ES-I3 (cell line): ENCODE measurements at regions not wholly inside any gene's neighbourhood (a gene's known extent, or its start where the extent isn't known, plus 50 kb on each side); places are given as distances from the start of the nearest gene placed in this dataset.

Experiments used
- H3K36me3 ChIP-seq: 2 replicates; pipeline ENCODE4 v1.6.1; 2013; ENCODE audit warnings: mild to moderate bottlenecking, low read length, control low read depth, moderate library complexity; ENCODE audit not compliant: insufficient read depth
- H3K4me1 ChIP-seq: 2 replicates; pipeline ENCODE4 v1.6.1; 2013; ENCODE audit warnings: mild to moderate bottlenecking, control low read depth, low read length; ENCODE audit not compliant: insufficient read depth
- H3K9ac ChIP-seq: 2 replicates; pipeline ENCODE4 v1.6.1; 2013; ENCODE audit warnings: low read depth, mild to moderate bottlenecking, low read length, moderate library complexity
- H3K9me3 ChIP-seq: 2 replicates; pipeline ENCODE4 v1.6.1; 2013; ENCODE audit warnings: mild to moderate bottlenecking, low read length, moderate library complexity; ENCODE audit not compliant: control insufficient read depth, insufficient read depth

GRCh38 chr18:26723981-26724380 is 141.5 kb downstream of the AQP4 start:
- Histone ChIP-seq H3K4me1 (no peaks in the 10 kb centered on the region), H3K9me3 (no peaks in the 10 kb centered on the region), H3K9ac (no peak overlapping the region), H3K36me3 (no peaks in the 10 kb centered on the region)

- H3K36me3 ChIP-seq = no peaks in the 10 kb centered on the region
- no peak overlapping the region for H3K9ac ChIP-seq
- H3K4me1 ChIP-seq = no peaks in the 10 kb centered on the region
- no peaks in the 10 kb centered on the region for H3K9me3 ChIP-seq
These were observed 143.0 kb downstream of the AQP4 start for GRCh38 chr18:26722565-26722931.

GRCh38 chr18:26721854-26722564 is 143.5 kb downstream of the AQP4 start:
- Histone ChIP-seq H3K4me1 (no peaks in the 10 kb centered on the region), H3K9ac (no peak overlapping the region)

DNA sequence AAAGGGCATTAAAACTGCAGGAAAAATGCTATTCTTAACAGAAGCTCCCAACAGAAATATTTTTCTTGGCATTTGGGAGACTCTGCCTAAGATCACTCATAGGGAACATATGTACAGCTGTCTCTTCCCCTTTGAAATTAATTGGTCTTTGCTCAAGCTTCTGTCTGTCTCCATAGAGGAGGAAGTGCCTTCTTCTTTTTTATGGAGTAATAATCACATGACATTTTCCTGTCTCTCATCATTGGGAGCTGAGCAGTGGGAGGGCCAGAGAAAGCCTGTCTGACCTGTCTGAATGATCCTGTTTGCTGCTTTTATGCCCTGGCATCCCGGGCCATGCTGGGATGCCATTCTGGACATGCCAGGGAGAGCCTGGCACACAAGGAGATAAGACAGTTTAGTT is 145.6 kb downstream of the AQP4 start:
- H3K4me1 ChIP-seq = no peaks in the 10 kb centered on the region

More at GRCh38 chr18:26721854-26722564, 143.5 kb downstream of the AQP4 start:
- Histone ChIP-seq H3K36me3 (no peaks in the 10 kb centered on the region), H3K9me3 (no peaks in the 10 kb centered on the region)

DNA sequence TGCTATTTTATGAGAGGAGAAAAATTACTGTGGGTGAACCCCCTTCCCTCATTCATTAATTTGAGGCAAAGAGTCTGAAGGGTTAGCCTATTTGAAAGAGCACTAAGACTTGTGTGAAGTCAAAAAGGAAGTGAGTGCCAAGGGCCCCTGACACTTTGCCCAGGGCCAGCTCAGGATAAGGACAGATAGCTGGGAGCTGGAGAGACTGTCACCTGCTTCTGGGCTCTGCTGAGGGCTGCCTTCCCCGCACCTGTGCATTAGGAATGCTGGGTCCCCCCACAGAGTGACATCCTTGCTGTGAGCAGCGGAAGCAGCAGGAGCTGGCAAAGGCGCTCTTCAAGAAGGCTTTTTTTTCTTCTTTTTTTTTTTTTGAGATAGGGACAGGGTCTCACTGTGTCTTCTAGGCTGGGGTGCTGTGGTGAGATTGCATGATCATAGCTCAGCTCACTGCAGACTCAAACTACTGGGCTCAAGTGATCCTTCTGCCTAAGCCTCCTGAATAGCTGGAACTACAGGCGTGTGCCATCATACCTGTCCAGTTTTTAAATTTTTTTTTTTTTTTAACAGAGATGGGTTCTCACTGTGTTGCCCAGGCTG is 148.3 kb downstream of the AQP4 start:
- Histone ChIP-seq H3K9ac (no peak overlapping the region), H3K9me3 (no peaks in the 10 kb centered on the region), H3K36me3 (no peaks in the 10 kb centered on the region), H3K4me1 (no peaks in the 10 kb centered on the region)

More for the DNA sequence above, 145.6 kb downstream of the AQP4 start:
- no peaks in the 10 kb centered on the region for H3K9me3 ChIP-seq
- no peak overlapping the region for H3K9ac ChIP-seq
- H3K36me3 ChIP-seq = no peaks in the 10 kb centered on the region

DNA sequence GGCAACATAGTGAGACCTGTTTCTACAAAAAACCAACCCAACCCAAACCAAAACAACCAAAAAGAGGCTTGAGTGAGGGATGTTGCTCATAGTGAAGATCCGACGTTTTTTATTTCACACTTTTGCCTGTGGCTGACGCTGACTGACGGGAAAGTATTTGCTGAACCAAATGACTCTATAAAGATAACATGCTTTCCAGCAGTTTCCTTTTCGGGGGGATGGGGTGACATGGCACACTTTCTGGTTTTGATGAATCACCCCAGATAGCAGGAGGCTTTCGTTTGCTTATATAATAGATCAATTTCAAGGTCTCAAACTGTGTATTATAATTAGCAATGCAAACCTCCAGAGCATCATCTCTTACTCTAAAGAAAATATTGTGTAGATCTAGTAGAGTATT is 150.8 kb downstream of the AQP4 start:
- no peaks in the 10 kb centered on the region for H3K36me3 ChIP-seq
- peaks cover 9% of the 10 kb centered on the region for H3K4me1 ChIP-seq
- H3K9me3 ChIP-seq = no peaks in the 10 kb centered on the region
- H3K9ac ChIP-seq = no peak overlapping the region

GRCh38 chr18:26711756-26712155 is 153.8 kb downstream of the AQP4 start:
- Histone ChIP-seq H3K4me1 (peaks cover 19% of the 10 kb centered on the region), H3K36me3 (no peaks in the 10 kb centered on the region), H3K9ac (no peak overlapping the region), H3K9me3 (no peaks in the 10 kb centered on the region)

DNA sequence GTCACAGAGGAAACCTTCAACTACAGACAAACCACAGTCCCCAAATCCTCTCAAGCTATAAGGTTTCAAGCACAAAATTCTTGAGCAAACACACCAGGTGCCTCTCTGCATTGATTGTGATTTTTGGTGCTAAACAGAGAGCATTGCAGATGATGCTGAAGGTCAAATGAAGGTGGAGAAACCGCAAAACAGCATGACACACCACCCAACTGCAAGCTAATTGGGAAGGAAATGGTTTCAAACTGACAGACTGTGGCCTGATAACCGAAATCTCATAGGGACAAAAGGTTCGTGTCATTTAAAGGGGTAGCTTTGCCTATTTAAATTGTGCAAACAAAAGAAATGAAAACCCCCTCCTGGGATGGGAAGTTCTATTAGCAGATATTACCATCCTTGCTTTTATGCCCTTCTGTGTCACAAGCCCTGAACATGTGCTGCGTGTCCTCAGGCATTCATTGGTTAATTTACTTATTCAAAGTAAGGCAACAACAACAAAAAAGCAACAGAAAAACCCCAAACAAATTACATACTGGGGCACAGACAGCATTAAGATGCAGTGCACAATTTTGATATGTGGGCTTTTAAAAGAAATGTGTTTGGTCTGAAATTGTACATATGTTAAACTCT is 154.9 kb downstream of the AQP4 start:
- H3K9ac ChIP-seq = no peak overlapping the region
- peaks cover 19% of the 10 kb centered on the region for H3K4me1 ChIP-seq

GRCh38 chr18:26709897-26710296 is 155.6 kb downstream of the AQP4 start:
- Histone ChIP-seq H3K4me1 (peaks cover 19% of the 10 kb centered on the region), H3K9ac (no peak overlapping the region), H3K36me3 (no peaks in the 10 kb centered on the region), H3K9me3 (no peaks in the 10 kb centered on the region)

More for the DNA sequence above, 154.9 kb downstream of the AQP4 start:
- H3K9me3 ChIP-seq = no peaks in the 10 kb centered on the region
- H3K36me3 ChIP-seq = no peaks in the 10 kb centered on the region

- peaks cover 19% of the 10 kb centered on the region for H3K4me1 ChIP-seq
- no peaks in the 10 kb centered on the region for H3K9me3 ChIP-seq
- H3K36me3 ChIP-seq = no peaks in the 10 kb centered on the region
- H3K9ac ChIP-seq = no peak overlapping the region; the same call in 1 of the 2 replicates
These were observed 156.4 kb downstream of the AQP4 start for GRCh38 chr18:26708806-26709716.

- Histone ChIP-seq H3K36me3 (no peaks in the 10 kb centered on the region), H3K4me1 (peaks cover 19% of the 10 kb centered on the region), H3K9me3 (no peaks in the 10 kb centered on the region), H3K9ac (no peak overlapping the region)
These were observed 158.6 kb downstream of the AQP4 start for GRCh38 chr18:26706911-26707351.

- Histone ChIP-seq H3K9me3 (no peaks in the 10 kb centered on the region), H3K4me1 (peaks cover 19% of the 10 kb centered on the region), H3K9ac (no peak overlapping the region), H3K36me3 (no peaks in the 10 kb centered on the region)
These were observed 157.4 kb upstream of the KCTD1 start for GRCh38 chr18:26705757-26706156.

- no peaks in the 10 kb centered on the region for H3K9me3 ChIP-seq
- H3K4me1 ChIP-seq = no peaks in the 10 kb centered on the region
- H3K9ac ChIP-seq = no peak overlapping the region
- no peaks in the 10 kb centered on the region for H3K36me3 ChIP-seq
These were observed 155.0 kb upstream of the KCTD1 start for GRCh38 chr18:26703170-26703930.

DNA sequence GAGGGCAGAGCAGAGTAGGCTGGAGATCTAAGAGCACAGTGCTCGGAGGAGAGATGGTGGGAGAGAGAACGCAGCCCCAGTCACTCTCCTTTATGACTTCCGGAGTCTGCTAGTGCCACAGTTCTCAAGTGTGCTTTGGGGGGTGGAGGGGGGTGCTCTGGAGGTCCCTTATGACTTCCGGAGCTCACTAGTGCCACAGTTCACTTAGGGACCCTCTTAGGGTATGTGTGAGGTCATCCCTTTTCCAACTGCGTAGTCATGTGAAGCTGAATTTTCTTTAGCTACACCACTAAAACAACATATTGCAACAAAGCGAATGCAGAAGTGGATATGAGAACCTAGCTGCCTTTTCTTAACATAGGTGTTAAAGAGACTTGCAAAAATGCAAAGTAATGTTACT is 153.7 kb upstream of the KCTD1 start:
- Histone ChIP-seq H3K36me3 (no peaks in the 10 kb centered on the region), H3K9me3 (no peaks in the 10 kb centered on the region), H3K9ac (no peak overlapping the region), H3K4me1 (no peaks in the 10 kb centered on the region)
